Ureter (tissue), 1 donor: ENCODE measurements at regions not wholly inside any gene's neighbourhood (a gene's known extent, or its start where the extent isn't known, plus 50 kb on each side); places are given as distances from the start of the nearest gene placed in this dataset.

ENCODE experiments used
- DNase-seq: peaks from one replicate; pipeline ENCODE4 v3.0.0-alpha.2; 2020; ENCODE audit warnings: low spot score
- donor health status: DM: yes; HTN: yes; CAD: no.

- no peak for DNase-seq
Observed at GRCh38 chrX:39827951-39828350, 269.8 kb downstream of the BCOR start.

- no peak for DNase-seq
Observed at GRCh38 chrX:39828971-39829370, 268.8 kb downstream of the BCOR start.

- no peak for DNase-seq
Observed at GRCh38 chrX:39829965-39830364, 267.8 kb downstream of the BCOR start.

- DNase-seq = no peak
Observed at GRCh38 chrX:39830414-39830813, 267.3 kb downstream of the BCOR start.

- DNase-seq = no peak
Observed at GRCh38 chrX:39832211-39832610, 265.5 kb downstream of the BCOR start.

DNA sequence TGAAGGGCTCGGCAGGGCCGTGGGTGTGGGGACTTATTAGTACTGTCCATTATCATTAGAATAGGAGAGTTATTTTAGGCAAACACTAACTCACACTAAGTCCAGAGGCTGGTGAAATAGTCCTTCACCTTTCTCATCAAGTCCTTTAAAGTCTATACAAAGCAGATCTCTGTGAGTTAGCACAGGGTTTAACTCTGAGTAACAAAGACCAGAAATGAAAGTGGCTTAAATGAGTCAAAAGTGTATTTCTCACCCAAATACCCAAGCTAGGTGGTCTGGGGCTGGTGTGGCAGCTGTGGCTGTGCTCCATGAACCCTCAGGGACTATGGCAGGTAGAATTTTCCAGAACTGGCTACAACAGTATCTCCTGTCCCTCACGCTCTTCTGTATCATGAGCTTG is 263.2 kb downstream of the BCOR start:
- DNase-seq = no peak

- no peak for DNase-seq
Observed at GRCh38 chrX:39835241-39835640, 262.5 kb downstream of the BCOR start.

DNA sequence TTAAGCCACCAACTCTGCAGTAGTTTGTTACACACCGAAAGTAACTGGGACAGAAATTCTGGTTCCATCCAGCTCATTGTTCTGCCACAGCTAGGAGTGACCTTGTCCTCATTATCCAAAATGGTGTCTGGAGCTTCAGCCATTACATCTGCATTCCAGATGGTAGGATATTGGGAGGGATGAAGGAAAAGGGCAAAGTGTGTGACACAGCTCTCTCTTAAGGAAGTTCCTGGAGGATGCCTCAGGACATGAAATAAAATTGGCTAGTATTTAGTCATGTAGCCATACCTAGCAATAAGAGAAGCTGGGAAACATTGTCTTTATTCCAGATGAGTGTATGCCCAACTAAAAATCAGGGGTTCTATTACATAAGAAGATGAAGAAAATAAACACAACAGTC is 262.0 kb downstream of the BCOR start:
- DNase-seq = no peak

- no peak for DNase-seq
Observed at GRCh38 chrX:39836802-39837420, 260.8 kb downstream of the BCOR start.

DNA sequence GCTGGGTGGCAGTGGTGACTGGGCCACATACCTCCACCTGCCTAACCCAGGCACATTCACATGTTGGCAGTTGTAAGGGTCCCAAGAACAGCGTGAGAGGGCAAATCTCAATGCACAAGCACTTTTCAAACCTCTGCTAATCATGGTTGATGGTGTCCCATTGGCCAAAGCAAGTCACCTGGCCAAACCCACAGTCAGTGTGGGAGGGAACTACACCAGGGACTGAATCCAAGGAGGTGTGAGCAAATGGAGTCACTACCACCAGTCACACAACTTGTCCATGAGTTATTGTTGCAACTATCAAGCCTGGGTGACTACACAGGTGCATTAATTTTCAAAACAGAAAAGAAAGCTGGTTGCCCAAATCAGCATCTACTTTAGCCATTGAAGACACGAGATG is 260.1 kb downstream of the BCOR start:
- no peak for DNase-seq

GRCh38 chrX:39839371-39839770 is 258.4 kb downstream of the BCOR start:
- no peak for DNase-seq

- no peak for DNase-seq
Observed at GRCh38 chrX:39840133-39840532, 257.6 kb downstream of the BCOR start.

- DNase-seq = no peak
Observed at GRCh38 chrX:39840581-39841093, 257.1 kb downstream of the BCOR start.

DNA sequence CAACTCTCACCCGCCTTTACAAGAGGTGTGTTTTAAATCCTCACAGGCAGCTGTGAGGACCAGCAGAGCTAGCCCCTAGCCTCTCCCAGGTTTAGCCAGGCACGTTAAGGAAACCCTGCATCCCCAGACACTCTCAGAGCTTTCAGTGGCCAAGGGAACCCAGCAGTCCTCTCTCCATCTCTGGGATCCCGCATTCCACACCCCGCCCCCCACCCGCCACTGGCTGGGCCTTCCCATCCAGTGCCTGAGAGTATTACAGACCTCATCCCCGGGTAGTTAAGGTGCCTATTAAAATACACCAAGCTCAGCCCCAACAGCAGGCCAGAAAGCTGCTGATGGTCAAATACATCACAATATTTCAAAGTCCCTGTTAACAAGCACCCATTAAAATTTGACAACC is 256.2 kb downstream of the BCOR start:
- DNase-seq = no peak

DNA sequence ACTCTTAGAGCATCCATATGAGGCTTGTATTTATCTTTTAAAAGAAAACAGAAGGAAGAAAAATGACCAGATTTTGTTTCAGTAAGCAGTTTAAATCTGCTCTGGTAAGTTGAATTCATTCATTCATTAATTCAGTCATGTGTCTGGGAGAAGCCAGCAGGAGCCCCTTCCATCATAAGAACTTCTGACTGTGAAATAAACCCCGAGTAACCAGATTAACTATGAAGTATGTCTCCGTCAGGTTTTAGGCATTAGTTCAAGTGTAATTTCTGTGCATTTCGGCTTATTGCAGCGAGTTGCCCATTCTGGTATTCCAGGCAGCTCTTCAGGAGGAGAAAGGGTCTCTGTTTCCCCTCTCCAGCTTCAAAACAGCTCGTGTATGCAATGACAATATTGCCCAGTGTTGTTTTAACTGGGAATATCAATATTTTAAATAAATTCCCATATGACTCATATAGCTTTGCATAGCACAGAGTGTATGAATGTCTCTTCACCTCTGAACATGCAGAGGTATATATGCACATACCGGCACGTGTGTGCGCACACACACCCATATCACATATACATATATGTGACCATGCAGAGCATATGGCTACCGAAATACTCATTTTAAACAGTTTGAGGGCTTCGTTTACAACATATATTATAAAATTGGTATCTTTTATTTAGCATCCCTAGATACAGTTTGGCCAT is 255.3 kb downstream of the BCOR start:
- no peak for DNase-seq

DNA sequence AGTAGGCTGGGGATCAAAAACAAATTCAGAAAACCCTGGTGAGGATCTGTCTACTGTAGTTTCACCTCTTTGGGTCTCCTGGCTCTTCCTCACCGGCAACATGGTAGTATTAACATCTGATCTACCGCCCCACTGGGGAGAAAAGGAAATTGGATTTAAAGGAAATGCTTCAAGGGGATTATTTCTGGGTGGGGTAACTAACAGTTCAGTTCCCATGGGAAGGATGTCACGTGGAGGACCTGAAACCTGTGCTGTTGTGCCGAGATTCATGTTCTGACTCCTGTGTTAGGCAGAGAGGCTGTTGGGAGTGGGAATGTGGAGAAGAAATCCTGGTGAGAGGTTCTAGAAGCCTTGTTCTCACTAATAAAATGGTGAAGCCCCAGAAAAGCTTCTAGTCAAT is 254.4 kb downstream of the BCOR start:
- no peak for DNase-seq

GRCh38 chrX:39845233-39845632 is 252.5 kb downstream of the BCOR start:
- DNase-seq = no peak

GRCh38 chrX:39846460-39846859 is 251.3 kb downstream of the BCOR start:
- DNase-seq = no peak

- DNase-seq = no peak
Observed at GRCh38 chrX:39848243-39848642, 249.5 kb downstream of the BCOR start.

- DNase-seq = no peak
Observed at GRCh38 chrX:39848900-39849299, 248.9 kb downstream of the BCOR start.

GRCh38 chrX:39850209-39850608 is 247.5 kb downstream of the BCOR start:
- no peak for DNase-seq

DNA sequence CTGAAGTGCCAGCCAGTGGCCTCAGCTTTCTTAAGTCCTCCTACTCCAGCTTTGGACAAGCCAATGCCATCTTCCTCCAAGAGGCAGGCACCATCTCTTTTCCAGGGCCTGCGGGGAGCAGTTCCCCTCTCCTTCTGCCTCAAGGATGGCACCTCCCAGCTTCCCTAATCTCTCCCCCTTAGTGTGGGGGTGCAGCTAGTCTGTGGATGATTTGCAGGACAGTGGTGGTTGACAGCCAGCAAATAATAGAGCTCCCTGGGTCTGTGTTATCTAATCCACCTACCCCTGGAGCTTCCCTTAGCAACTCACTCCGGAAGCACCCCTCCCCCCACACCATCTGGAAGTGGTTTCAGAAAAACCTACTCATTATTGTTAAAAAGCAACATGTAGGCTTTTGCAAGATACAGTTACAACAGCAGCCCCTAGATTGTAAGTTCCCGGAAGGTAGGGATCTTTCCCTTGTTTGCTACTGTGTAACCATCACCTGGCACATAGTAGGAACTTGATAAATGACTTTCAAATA is 247.1 kb downstream of the BCOR start:
- DNase-seq = no peak

DNA sequence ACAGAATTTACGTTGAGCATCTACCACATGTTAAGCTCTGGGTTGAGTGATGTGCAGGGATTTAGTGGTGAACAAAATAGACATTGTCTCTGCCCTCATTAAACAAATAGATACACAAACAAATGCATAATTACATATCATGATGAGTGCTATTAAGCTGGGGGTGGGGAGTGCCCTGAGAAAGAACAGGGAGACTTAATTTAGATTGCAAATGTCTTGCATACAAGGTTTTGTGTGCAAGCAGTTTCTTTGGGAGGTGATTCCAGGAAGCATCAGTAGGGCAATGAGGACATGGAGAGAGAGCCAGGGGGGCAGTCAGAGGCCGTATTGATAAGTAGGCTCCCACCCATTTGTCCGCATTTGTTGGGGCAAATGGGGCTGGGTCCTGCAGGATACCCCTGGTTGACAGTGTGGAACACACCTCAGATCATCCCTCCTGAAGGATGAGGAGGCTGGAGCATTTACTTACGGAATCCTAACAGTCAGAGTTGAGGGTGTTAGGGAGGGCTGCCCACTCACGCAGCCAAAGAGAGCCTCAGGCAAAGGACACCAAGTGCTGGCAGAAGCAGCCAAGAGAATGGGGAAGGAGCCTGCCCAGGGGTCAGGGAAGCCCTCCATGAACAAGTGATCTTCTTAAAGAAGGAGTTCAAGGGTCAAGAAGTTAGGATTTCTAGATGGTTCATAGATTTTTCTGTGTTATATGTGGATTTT is 245.9 kb downstream of the BCOR start:
- DNase-seq = no peak
